B cell (primary cell): ENCODE measurements at regions not wholly inside any gene's neighbourhood (a gene's known extent, or its start where the extent isn't known, plus 50 kb on each side); places are given as distances from the start of the nearest gene placed in this dataset.

ENCODE experiments used
- CTCF ChIP-seq: fragments of 200-600 bp; IDR thresholded peaks from one replicate; pipeline ENCODE4 v1.8.0; 2022; ENCODE audit warnings: antibody characterized with exemption, mild to moderate bottlenecking
- EZH2 ChIP-seq: IDR thresholded peaks from 2 replicates; pipeline ENCODE4 v1.6.1; 2012; ENCODE audit warnings: borderline replicate concordance, low read depth, mild to moderate bottlenecking, moderate library complexity, low read length; ENCODE audit not compliant: insufficient read depth, poor library complexity, severe bottlenecking

GRCh38 chr7:125247514-125248098 lies 318.0 kb upstream of the POT1 start:
- TF ChIP-seq CTCF: no peak
- TF ChIP-seq EZH2: no peak
